GM19240 (cell line): ENCODE measurements at regions not wholly inside any gene's neighbourhood (a gene's known extent, or its start where the extent isn't known, plus 50 kb on each side); places are given as distances from the start of the nearest gene placed in this dataset.
"Not testable (repeated sequence)": the region's sequence is repeated elsewhere in the genome, so short reads cannot be mapped to it uniquely, and the experiment has no call there.

Experiments
- DNase-seq: peaks from one replicate; pipeline ENCODE4 v3.0.0; 2011; ENCODE audit warnings: low spot score; ENCODE audit not compliant: insufficient read length

DNA sequence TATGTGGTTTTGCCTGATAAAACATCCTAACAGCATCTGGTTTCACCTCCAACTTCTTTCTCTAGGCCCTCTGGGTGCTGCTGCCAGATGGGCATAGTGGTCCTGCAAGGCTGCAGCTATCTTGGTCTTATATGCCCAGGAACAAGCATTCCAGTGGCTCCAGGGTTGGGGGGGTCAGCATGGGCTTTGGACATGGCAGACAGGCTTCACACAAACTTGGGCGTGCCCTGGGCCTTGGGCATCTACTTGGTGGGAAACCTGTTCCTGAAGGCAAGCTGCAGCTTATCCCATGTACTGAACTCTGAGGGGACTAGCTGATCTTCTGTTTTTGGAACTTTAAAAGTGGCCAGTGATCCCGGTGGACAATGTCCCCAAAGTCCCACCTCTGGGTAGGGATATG lies 54.9 kb upstream of the ZNF678 start:
- DNase-seq: no peak

DNA sequence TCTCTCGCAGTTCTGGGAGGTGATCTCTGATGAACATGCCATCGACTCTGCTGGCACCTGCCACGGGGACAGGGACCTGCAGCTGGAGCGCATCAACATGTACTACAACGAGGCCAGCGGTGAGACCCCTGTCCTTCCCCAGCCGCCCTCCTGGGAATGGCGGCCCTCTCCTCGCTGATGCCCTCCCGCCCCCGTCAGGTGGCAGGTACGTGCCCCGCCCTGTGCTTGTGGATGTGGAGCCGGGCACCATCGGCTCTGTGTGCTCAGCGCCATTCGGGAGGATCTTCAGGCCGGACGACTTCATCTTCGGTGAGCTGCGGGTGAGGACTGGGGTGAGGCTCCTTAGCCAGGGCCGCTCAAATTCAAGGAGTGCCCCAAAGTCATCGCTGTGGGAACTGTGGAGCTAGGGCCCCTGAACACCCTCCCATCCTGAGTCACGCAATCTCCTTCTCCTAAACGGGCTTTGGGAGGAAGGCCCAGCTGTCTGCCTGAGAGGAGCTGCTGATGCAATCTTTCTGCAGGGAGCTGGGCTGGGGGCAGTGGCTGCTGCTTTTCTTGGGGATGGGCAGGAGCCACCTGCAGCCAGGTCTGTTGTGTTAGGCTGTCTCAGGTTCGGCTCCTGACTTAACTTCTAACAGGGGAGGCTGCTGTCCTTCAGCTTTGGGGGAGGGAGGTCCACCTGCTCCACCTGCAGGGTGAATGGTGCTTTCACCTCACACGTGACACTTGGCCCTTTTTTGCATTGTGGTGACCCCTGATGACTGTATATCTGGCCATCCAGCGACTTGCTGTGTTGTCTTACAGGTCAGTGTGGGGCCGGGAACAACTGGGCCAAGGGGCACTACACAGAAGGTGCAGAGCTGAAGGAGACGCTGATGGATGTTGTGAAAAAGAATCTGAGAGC lies 56.6 kb upstream of the ZNF678 start:
- DNase-seq: not testable (repeated sequence)

DNA sequence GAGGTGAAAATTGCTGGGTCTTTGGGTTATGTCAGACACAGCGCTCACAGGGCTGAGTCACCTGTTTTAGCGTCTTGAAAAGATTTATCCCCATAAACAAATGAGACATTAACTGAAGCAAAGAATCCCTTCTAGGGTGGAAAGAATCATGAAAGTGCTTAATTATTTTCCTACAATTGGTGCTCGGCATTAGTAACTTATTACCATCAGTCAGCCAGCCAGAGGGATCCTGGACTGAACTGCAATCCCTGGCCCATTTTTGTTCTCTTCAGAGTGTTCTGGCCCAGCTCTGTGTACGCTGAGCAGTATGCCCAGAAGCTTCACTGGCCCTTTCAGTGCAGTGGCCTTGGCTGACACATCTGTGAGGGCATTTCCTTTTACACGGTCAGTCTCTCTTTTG lies 67.3 kb upstream of the ZNF678 start:
- DNase-seq: not testable (repeated sequence)

DNA sequence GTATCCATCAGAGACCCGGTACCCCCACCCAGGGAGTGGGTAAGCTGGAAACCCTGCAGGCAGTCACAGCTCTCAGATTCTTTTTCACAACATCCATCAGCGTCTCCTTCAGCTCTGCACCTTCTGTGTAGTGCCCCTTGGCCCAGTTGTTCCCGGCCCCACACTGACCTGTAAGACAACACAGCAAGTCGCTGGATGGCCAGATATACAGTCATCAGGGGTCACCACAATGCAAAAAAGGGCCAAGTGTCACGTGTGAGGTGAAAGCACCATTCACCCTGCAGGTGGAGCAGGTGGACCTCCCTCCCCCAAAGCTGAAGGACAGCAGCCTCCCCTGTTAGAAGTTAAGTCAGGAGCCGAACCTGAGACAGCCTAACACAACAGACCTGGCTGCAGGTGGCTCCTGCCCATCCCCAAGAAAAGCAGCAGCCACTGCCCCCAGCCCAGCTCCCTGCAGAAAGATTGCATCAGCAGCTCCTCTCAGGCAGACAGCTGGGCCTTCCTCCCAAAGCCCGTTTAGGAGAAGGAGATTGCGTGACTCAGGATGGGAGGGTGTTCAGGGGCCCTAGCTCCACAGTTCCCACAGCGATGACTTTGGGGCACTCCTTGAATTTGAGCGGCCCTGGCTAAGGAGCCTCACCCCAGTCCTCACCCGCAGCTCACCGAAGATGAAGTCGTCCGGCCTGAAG lies 69.3 kb upstream of the ZNF678 start:
- not testable (repeated sequence) for DNase-seq

DNA sequence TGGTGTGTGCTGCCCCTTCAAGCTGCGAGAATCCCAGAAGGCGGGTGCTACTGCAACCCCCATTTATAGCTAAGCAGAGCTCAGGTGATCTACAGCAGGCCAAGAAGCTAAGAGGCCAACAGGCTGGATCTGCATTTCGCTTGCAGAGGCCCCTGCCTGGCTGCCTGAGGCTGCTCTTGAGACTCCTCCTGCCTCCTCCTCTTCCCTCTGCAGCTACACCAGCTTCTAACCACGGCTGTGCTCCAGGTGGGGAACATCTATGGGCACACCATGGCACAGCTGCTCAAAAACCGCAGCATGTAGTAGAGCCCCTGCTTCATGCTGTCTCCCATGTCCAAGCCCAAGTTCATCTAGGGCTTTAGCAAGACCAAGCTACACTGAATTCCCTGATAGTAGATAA lies 72.9 kb upstream of the ZNF678 start:
- DNase-seq: no peak

DNA sequence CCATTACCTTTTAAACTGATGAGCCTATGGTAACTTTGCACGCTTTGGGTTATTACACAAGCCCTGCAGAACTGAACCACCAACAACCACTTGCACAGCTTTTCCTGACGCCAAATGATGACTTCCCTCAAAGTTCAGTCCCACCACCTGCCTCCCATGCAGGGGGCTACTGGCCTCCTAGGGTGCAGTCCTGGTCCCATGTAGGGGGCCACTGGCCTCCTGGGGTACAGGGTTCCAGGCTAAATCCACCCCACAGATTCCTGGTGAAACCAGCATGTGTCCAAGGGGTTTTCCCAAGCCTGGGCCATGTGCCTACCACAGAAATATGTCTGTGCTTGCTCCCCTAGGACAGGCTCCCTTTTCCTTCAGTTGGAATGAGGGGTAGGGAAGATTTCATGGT lies 73.4 kb upstream of the ZNF678 start:
- no peak for DNase-seq

DNA sequence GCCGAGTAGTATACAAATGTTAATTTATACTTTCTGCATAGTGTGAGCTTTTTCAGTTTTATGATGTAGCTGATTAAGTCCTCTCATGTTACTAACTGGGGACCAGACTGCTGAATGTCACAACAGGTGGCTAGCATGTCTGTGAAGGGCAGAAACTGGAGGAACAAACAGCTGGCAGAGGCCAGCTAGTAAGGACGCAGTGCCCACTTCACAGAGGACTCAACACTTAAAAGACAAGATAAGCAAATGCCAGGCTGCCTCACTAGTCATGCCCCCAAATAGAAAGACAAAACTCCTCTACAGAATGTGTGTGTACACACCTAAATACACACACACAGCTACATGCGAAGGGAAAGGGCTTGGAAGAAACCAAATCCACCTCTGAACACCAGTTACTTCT lies 73.8 kb upstream of the ZNF678 start:
- DNase-seq: no peak

DNA sequence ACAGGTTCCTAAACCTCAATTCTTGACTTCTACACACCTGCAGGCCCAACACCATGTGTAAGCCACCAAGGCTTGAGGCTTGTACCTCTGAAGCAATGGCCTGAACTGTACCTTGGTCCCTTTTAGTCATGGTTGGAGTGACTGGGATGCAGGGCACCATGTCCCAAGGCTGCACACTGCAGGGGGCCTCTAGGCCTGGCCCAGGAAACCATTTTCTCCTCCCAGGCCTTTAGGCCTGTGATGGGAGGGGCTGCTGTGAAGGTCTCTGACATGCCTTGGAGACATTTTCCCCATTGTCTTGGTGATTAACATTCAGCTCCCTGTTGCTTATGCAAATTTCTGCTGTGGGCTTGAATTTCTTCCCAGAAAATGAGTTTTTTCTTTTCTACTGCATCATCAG lies 75.8 kb upstream of the ZNF678 start:
- DNase-seq: no peak

DNA sequence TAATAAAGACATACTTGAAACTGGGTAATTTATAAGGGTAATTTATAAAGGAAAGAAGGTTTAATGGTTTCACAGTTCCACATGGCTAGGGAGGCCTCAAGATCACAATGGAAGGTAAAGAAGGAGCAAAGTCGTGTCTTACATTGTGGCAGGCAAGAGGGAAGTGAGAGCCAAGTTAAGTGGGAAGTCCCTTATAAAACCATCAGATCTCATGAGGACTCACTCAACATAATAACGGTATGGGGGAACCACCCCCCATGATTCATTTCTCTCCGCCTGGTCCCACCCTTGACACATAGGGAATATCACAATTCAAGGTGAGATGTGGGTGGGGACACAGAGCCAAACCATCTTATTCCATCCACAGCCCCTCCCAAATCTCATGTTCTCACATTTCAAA lies 76.8 kb upstream of the ZNF678 start:
- DNase-seq: no peak

DNA sequence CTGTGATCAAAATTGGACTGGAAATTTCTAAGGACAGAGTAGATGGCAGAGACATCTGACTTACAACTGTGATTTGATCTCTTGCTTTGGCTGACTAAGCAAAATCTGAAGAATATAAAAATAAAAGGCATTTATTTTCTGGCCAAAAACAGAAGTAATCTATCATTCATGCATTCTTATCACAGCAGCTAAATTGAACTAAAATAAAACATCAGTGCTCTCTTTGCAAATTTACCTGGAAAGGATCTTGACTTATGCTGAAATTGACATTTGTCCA lies 81.4 kb upstream of the ZNF678 start:
- DNase-seq: no peak

DNA sequence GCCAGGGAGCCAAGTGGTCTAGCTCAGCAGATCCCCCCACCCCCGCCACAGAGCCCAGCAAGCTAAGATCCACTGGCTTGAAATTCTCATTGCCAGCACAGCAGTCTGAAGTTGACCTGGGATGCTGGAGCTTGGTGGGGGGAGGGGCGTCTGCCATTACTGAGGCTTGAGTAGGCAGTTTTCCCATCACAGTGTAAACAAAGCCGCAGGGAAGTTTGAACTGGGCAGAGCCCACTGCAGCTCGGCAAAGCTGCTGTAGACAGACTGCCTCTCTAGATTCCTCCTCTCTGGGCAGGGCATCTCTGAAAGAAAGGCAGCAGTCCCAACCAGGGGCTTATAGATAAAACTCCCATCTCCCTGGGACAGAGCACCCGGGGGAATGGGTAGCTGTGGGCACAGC lies 89.3 kb upstream of the ZNF678 start:
- DNase-seq: not testable (repeated sequence)

DNA sequence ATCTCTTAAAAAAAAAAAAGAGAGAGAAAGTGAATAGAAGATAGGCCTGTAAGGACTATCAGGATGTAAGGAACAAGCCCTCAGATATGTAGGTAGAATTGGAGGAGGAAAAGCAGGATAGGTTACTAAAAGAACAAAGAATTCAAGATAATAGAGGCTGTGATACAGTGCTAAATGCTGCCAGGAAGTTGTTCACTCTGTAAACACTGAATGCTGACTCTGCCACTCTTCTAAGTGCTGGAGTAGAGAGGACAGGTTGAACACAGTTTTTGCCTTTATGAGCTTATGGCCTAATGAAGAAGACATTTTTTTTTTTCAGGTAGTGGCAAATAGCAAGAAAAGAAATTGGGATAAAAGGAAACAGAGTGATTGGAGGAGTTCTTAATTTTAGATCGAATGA lies 90.6 kb upstream of the ZNF678 start:
- no peak for DNase-seq

DNA sequence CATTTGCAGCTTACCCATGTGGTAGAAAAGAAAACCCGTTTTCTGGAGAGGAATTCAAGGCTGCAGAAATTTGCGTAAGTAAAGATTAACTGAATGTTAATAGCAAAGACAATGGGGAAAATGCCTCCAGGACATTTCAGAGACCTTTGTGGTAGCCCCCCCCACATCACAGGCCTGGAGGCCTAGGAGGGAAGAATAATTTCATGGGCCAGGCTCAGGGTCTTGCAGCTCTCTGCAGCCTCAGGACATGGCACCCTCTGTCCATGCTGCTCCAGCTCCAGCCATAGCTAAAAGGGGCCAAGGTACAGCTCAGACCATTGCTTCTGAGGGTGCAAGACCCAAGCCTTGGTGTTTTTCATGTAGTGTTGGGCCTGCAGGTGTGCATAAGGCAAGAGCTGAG lies 92.7 kb upstream of the ZNF678 start:
- DNase-seq: no peak

DNA sequence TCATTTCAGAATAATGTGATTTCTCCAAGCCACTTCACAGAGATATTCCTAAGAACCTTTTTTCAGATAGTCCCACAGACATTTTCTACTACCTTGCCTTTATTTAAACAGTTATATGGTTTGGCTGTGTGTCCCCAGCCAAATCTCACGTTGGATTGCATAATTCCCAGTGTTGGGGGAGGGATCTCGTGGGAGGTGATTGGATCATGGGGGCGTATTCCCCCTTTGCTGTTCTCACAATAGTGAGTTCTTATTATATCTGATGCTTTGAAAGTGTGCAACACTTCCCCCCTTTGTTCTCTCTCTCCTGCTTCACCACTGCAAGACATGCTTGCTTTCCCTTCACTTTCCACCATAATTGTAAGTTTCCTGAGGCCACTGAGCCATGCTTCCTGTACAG lies 93.6 kb upstream of the ZNF678 start:
- no peak for DNase-seq

DNA sequence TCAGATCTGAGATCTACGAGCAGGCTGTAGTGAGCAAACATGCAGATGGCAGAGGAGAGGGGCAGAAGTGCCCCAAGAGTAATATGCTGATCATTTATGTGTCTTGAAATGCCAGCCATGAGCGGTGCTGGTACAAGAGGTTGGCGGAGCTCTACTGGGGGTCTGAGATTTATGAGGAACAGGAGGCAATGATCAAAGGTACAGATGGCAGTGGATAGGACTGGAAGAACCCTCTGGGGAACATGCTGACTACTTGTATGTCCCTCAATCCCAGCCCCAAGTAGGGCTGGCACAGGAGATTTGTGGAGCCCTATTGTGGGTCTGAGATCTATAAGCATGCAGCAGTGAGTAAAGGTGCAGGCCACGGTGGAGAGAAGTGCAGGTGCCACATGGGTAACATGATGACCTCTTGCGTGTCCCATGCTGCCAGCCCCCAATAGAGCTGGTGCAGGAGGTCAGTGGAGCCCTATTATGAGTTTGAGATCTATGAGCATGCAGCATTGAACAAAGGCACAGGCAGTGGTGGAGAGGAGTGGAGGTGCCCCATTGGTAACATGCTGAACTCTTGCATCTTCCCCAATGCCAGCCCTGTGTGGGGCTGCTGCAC lies 97.2 kb upstream of the ZNF678 start:
- no peak for DNase-seq

DNA sequence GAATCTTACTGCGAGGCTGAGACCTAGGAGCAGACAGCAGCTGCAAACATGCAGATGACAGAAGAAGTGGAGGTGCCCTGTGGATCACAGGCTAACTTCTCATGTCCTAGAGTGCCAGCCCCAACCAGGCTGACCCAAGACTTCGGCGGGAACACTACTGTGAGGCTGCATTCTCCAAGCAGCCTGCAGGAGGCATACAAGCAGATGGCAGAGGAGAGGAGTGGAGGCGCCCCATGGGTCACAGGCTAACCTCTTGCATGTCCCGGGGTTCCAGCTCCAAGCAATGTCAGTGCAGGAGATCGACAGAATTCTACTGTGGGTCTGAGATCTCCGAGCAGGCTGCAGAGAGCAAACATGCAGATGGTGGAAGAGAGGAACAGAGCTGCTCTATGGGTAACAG lies 98.1 kb upstream of the ZNF678 start:
- no peak for DNase-seq

DNA sequence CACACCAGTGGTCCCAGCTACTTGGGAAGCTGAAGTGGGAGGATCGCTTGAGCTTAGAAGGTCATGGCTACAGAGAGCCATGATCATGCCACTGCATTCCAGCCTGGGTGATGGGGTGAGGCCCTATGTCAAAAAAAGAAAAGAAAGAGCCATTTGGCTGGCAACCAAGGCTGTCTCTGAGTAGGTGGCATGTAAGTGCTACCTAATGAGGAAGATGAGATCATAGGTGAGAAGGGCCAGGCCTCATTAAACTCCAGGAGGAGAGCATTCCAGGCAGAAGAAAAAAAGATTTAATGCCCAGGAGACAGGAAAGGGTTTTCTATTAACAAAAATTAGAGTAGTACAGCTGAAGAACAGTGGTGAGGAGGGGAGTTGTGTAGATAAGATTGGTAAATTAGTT lies 103.4 kb upstream of the ZNF678 start:
- no peak for DNase-seq

DNA sequence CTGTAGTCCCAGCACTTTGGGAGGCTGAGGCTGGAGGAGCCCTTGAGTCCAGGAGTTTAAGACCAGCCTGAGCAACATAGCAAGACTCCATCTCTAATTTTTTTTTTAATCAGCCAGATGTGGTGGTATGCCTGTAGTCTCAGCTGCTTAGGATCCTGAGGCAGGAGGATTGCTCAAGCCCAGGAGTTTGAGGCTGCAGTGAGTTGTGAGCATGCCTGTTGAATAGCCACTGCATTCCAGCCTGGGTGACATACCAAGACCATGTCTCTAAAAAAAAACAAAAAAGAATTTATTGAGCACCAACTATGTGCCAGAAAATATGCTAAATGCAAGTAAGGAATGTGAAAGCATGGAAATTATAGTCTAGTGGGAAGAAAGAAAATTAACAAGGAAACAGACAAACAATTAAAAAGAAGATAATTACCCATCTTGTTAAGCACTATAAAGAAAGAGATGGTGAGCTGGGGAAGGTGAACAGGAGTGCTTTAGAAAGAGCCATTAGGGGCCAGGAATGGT lies 104.0 kb upstream of the ZNF678 start:
- DNase-seq: no peak

DNA sequence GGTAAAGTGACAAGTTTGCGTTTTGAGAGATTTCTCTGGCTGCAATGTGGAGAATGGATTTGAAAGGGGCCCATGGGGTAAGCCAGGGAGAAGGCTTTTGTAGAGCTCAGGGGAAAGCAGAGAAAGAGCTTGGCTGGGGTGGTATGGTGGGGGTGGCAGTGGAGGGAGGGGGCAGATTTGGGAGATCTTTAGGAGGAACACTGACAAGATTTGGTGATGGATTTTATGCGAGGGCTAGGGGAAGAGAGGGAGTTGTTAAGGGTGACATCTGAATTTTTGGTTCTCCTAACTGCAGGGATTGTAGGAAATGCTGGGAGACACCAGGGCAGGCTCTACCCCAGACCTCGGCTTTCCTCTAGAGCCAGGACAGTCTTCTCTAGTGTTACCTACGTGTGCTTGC lies 108.7 kb upstream of the ZNF678 start:
- DNase-seq: no peak

DNA sequence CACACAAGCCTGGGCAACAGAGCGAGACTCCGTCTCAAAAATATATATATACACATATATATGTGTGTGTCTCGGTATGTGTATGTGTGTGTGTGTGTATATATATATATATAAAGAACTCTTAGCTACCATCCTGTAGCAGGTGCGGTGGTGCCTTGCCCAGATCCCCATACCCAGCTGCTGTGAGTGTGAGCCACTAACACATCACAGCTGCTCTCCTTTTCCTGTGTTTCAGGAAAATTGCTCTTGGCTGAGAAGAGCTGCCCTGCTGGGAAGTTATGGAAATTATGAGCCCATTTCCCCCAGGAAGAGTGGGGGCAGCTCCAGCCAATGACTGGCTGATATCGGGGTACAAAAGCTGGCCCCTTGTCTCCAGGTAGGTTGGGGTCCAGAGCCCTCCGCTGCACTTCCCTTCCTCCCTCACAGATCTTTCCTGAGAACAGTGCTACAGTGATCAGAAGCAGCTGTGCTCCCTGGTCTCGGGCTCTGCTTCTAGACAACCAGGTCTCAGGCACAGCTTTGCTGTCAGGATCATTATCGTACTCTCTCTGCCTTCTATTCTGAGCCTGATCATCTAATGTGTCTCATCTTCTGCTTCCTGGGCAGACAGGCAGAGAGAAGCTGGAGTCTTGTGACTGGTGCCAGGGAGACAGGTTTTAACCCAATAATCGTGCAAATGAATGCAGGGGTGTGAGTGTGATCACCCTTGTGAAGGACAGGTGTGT lies 109.6 kb upstream of the ZNF678 start:
- DNase-seq: no peak

DNA sequence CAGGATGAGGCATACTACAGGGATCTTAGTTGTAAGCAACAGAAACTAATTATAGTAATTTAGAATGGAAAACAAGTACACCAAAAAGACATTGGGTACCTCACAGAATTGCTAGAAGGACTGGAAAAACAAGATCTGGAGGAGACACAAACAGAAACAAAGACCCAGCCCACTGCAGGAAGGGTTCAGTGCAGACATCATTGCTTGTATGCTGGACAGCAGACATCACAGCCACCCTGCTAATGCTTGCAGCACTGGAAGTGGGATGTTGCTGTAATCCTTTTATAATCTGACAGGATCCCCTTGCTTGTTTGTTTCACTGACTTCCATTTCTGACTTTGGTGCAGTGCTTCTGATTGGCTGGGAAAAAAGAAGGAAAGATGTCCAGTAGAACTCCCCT lies 111.4 kb upstream of the ZNF678 start:
- DNase-seq: no peak

DNA sequence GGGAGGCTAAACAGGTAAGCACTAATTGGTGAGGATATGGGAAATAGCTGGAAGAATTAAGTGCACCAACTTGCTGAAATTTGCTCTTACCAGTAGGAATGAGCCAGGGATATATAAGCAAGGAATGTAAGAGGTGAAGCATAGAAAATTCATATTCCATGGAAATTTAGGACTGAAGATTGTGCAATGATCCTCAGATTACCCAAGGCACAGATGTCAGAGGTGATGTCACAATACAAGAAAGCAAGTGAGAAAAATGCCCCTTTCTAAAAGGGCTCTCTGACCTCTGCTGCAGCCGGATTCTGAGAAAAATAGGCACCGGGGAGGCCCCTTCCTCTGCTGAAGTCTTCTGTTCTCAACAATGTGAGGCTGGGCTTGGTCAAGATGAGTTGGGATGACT lies 112.3 kb upstream of the ZNF678 start:
- no peak for DNase-seq
